Right lobe of liver (tissue), 4 donors: ENCODE measurements at regions not wholly inside any gene's neighbourhood (a gene's known extent, or its start where the extent isn't known, plus 50 kb on each side); places are given as distances from the start of the nearest gene placed in this dataset.

Experiments used
- CTCF ChIP-seq, 4 donors: fragments of 200-600 bp in 3 of 4; fragments of 450-650 bp in 1 of 4; IDR thresholded peaks; one replicate each; pipeline versions ENCODE4 v1.5.1 to v1.8.0; 2016 to 2022; ENCODE audit warnings: antibody characterized with exemption in 4 of 4, mild to moderate bottlenecking in 2 of 4
- POLR2A ChIP-seq: fragments of 450-650 bp; IDR thresholded peaks from one replicate; pipeline ENCODE4 v1.6.1; 2017; ENCODE audit warnings: antibody characterized with exemption, mild to moderate bottlenecking
- donor health status: DM: no; HTN: no; CAD: no.
- donor health status: DM: no; HTN: no; CAD: no.
- donor health status: DM: no; HTN: yes; CAD: no.

GRCh38 chr13:73708393-73708985 is 425.7 kb downstream of the KLF12 start:
- TF ChIP-seq CTCF (IDR thresholded peaks at IDR 0.05) (peak; percentile 69 to 78 (median 74)), POLR2A (no peak)
